Stomach (tissue), 8 donors: ENCODE measurements at regions not wholly inside any gene's neighbourhood (a gene's known extent, or its start where the extent isn't known, plus 50 kb on each side); places are given as distances from the start of the nearest gene placed in this dataset.

Experiments used
- DNase-seq, 2 donors: peaks; one replicate each; pipeline versions ENCODE4 v3.0.0 to v3.0.0-alpha.2; 2013 to 2019
- H3K27ac ChIP-seq, 5 donors: fragments of 200-600 bp in 4 of 5; sonication (generic) in 4 of 5; one replicate each; pipeline ENCODE4 v1.5.1; 2013 to 2019; ENCODE audit warnings: mild to moderate bottlenecking in 1 of 5, moderate library complexity in 1 of 5
- H3K27me3 ChIP-seq, 3 donors: fragments of 200-600 bp; sonication (generic); one replicate each; pipeline ENCODE4 v1.5.1; 2017 to 2019; ENCODE audit warnings: mixed run types in 1 of 3
- H3K36me3 ChIP-seq, 4 donors: fragments of 200-600 bp; sonication (generic); 1 replicate in 3 of 4; 2 replicates in 1 of 4; pipeline ENCODE4 v1.5.1; 2016 to 2019
- H3K4me1 ChIP-seq, 4 donors: fragments of 200-600 bp; sonication (generic); one replicate each; pipeline ENCODE4 v1.5.1; 2016 to 2019
- H3K4me3 ChIP-seq, 4 donors: fragments of 200-600 bp; sonication (generic) in 3 of 4; one replicate each; pipeline ENCODE4 v1.5.1; 2016 to 2019; ENCODE audit warnings: mild to moderate bottlenecking in 1 of 4
- H3K9me3 ChIP-seq, 4 donors: fragments of 200-600 bp; sonication (generic); one replicate each; pipeline ENCODE4 v1.5.1; 2016 to 2019
- CTCF ChIP-seq, 7 experiments: fragments of 450-650 bp in 4 of 7; fragments of 200-600 bp in 3 of 7; sonication (generic) in 3 of 7; IDR thresholded peaks; one replicate each; pipeline ENCODE4 v1.5.1; 2016 to 2019; ENCODE audit warnings: antibody characterized with exemption in 7 of 7, control low read depth in 2 of 7, mild to moderate bottlenecking in 1 of 7
- EP300 ChIP-seq: sonication (generic); formaldehyde crosslinking; IDR thresholded peaks from one replicate; pipeline ENCODE4 v1.6.1; 2017; ENCODE audit warnings: antibody characterized with exemption
- POLR2A ChIP-seq, 4 donors: fragments of 450-650 bp; IDR thresholded peaks; one replicate each; pipeline ENCODE4 v1.6.1; 2016; ENCODE audit warnings: antibody characterized with exemption in 4 of 4, control low read depth in 2 of 4, mild to moderate bottlenecking in 1 of 4, moderate library complexity in 1 of 4
- POLR2AphosphoS5 ChIP-seq, 3 donors: sonication (generic); formaldehyde crosslinking; IDR thresholded peaks; one replicate each; pipeline ENCODE4 v1.6.1; 2016; ENCODE audit warnings: antibody characterized with exemption in 3 of 3
- WGBS, 5 donors: extraction: QIAGEN DNeasy Blood & Tissue Kit in 3 of 5; methylation state at CpG; one replicate each; pipeline versions ENCODE4 v1.1.5 to v1.1.7; 2013 to 2018; 5-methylcytosine and 5-hydroxymethylcytosine counted together
- intact Hi-C: fragments of 100-400 bp; cut with DNase I; formaldehyde crosslinking; loops from one replicate; pipeline ENCODE4 v1.15.1; 2023; ENCODE audit warnings: low total_unique reads
- small RNA-seq, 4 donors: library from RNA; depleted of rRNA; stranded (forward); fragments of <200 nt; gene quantifications; one replicate each; pipeline ENCODE3, GENCODE V24; 2016
- donor health status: healthy with polysubstance abuse.
- donor health status: Bipolar disorder and iron deficiency.
- donor health status: healthy.

- Histone ChIP-seq H3K36me3 (peaks cover 0 to 27% (median 20%) of the 10 kb centered on the region in 4 donors), H3K4me1 (peaks cover 0 to 9% (median 4%) of the 10 kb centered on the region in 4 donors), H3K27me3 (no peaks in the 10 kb centered on the region), H3K9me3 (no peaks in the 10 kb centered on the region), H3K27ac (no peak overlapping the region), H3K4me3 (no peak overlapping the region)
- no peak for TF ChIP-seq POLR2AphosphoS5 (IDR thresholded peaks at IDR 0.05)
- TF ChIP-seq CTCF (IDR thresholded peaks at IDR 0.05) = no peak
- no peak for TF ChIP-seq POLR2A (IDR thresholded peaks at IDR 0.05)
- no peak for TF ChIP-seq EP300
- DNase-seq = no peak
- intact Hi-C loops = no loop called here
- 87 to 100% (median 96%) methylated on average over 2 of the region's 2 CpGs for WGBS, 5 donors
Observed at GRCh38 chr6:154942770-154943169, 52.3 kb upstream of the TIAM2 start.

- H3K4me3 ChIP-seq = no peak overlapping the region
- no peaks in the 10 kb centered on the region for H3K27me3 ChIP-seq
- intact Hi-C loops = no loop called here
- TF ChIP-seq CTCF (IDR thresholded peaks at IDR 0.05) = no peak
- no peak for TF ChIP-seq EP300
- TF ChIP-seq POLR2AphosphoS5 (IDR thresholded peaks at IDR 0.05) = no peak
- TF ChIP-seq POLR2A (IDR thresholded peaks at IDR 0.05) = no peak
- peaks cover 0 to 30% (median 20%) of the 10 kb centered on the region in 4 donors for H3K36me3 ChIP-seq
- 89 to 97% (median 94%) methylated on average over 11 of the region's 11 CpGs for WGBS, 5 donors
- H3K27ac ChIP-seq = no peak overlapping the region
- H3K9me3 ChIP-seq = no peaks in the 10 kb centered on the region
- H3K4me1 ChIP-seq = no peaks in the 10 kb centered on the region
- DNase-seq = no peak
Observed at GRCh38 chr6:154945271-154945890, 49.7 kb upstream of the TIAM2 start.

Small RNA genes lying in the stretch of these regions (small RNA-seq; reads per million reads assigned to genes)
- gene RF00096 = 0 reads per million in 4 donors
